NB4 (cell line): ENCODE measurements at regions not wholly inside any gene's neighbourhood (a gene's known extent, or its start where the extent isn't known, plus 50 kb on each side); places are given as distances from the start of the nearest gene placed in this dataset.
"Not testable (repeated sequence)": the region's sequence is repeated elsewhere in the genome, so short reads cannot be mapped to it uniquely, and the experiment has no call there.

Experiments
- DNase-seq: peaks from one replicate; pipeline ENCODE4 v3.0.0; 2010; ENCODE audit warnings: low read depth
- H3K4me3 ChIP-seq: one replicate; pipeline ENCODE4 v1.5.1; 2011; ENCODE audit warnings: mild to moderate bottlenecking, low read depth, low read length, moderate library complexity
- CTCF ChIP-seq: IDR thresholded peaks from one replicate; pipeline ENCODE4 v1.5.1; 2012; ENCODE audit warnings: low read depth, low read length
- MAX ChIP-seq: IDR thresholded peaks from 2 replicates; pipeline ENCODE4 v1.6.1; 2011; ENCODE audit warnings: low read depth, low read length
- MYC ChIP-seq: IDR thresholded peaks from 2 replicates; pipeline ENCODE4 v1.6.1; 2011; ENCODE audit warnings: low read depth, low read length
- POLR2A ChIP-seq: IDR thresholded peaks from 2 replicates; pipeline ENCODE4 v1.6.1; 2011; ENCODE audit warnings: mild to moderate bottlenecking; ENCODE audit not compliant: insufficient read length; ENCODE audit errors: extremely low read depth

GRCh38 chr10:65275296-65275695 is 1650.5 kb upstream of the LRRTM3 start:
- DNase-seq = no peak
- TF ChIP-seq MAX = no peak
- TF ChIP-seq MYC = no peak
- no peak for TF ChIP-seq POLR2A
- TF ChIP-seq CTCF = no peak
- no peak overlapping the region for H3K4me3 ChIP-seq

GRCh38 chr10:65284495-65285041 is 1641.3 kb upstream of the LRRTM3 start:
- TF ChIP-seq MAX (no peak), CTCF (no peak), MYC (no peak), POLR2A (no peak)
- no peak overlapping the region for H3K4me3 ChIP-seq
- DNase-seq = no peak

- not testable (repeated sequence) for DNase-seq, H3K4me3 ChIP-seq
Measured at GRCh38 chr10:65285726-65286125, 1640.1 kb upstream of the LRRTM3 start.

GRCh38 chr10:65291286-65291685 is 1634.5 kb upstream of the LRRTM3 start:
- TF ChIP-seq CTCF = no peak
- TF ChIP-seq MYC = no peak
- no peak for TF ChIP-seq MAX
- TF ChIP-seq POLR2A = no peak
- no peak overlapping the region for H3K4me3 ChIP-seq
- DNase-seq = no peak

- no peak for DNase-seq
- TF ChIP-seq MYC = no peak
- TF ChIP-seq POLR2A = no peak
- TF ChIP-seq CTCF = no peak
- TF ChIP-seq MAX = no peak
- H3K4me3 ChIP-seq = no peak overlapping the region
Measured at GRCh38 chr10:65292551-65292950, 1633.3 kb upstream of the LRRTM3 start.

- TF ChIP-seq MAX (no peak), CTCF (no peak), MYC (no peak)
- H3K4me3 ChIP-seq = no peak overlapping the region
- no peak for DNase-seq
Measured at GRCh38 chr10:65294329-65294728, 1631.5 kb upstream of the LRRTM3 start.

GRCh38 chr10:65301181-65301580 is 1624.7 kb upstream of the LRRTM3 start:
- H3K4me3 ChIP-seq = no peak overlapping the region
- TF ChIP-seq MYC = no peak
- TF ChIP-seq MAX = no peak
- TF ChIP-seq CTCF = no peak
- TF ChIP-seq POLR2A = no peak
- DNase-seq = no peak
